CD14-positive monocyte (primary cell): ENCODE measurements at regions not wholly inside any gene's neighbourhood (a gene's known extent, or its start where the extent isn't known, plus 50 kb on each side); places are given as distances from the start of the nearest gene placed in this dataset.

Experiments used
- DNase-seq, 3 donors: peaks; one replicate each; pipeline ENCODE4 v3.0.0-alpha.2; 2011 to 2022
- H2AFZ ChIP-seq: 2 replicates; pipeline ENCODE4 v1.6.0; 2012; ENCODE audit warnings: mild to moderate bottlenecking, low read depth, low read length, inconsistent platforms; ENCODE audit not compliant: insufficient read depth, poor library complexity, severe bottlenecking
- H3K27ac ChIP-seq, 2 donors: 1 replicate in 1 of 2; 2 replicates in 1 of 2; pipeline ENCODE4 v1.5.1; 2012 to 2013; ENCODE audit warnings: low read length in 2 of 2, control low read depth in 1 of 2, inconsistent platforms in 1 of 2, low read depth in 1 of 2, mild to moderate bottlenecking in 1 of 2
- H3K27me3 ChIP-seq, 2 donors: one replicate each; pipeline versions ENCODE4 v1.6.0 to v1.6.1; 2011 to 2013; ENCODE audit warnings: low read length in 2 of 2; ENCODE audit not compliant: control insufficient read depth in 2 of 2, insufficient read depth in 2 of 2
- H3K36me3 ChIP-seq, 2 donors: replicated peaks in 1 of 2; 1 replicate in 1 of 2; 2 replicates in 1 of 2; pipeline versions ENCODE4 v1.5.1 to v1.6.1; 2012 to 2013; ENCODE audit warnings: low read length in 2 of 2, control low read depth in 1 of 2, inconsistent platforms in 1 of 2, mild to moderate bottlenecking in 1 of 2; ENCODE audit not compliant: insufficient read depth in 2 of 2, control insufficient read depth in 1 of 2
- H3K4me1 ChIP-seq, 2 donors: 1 replicate in 1 of 2; 2 replicates in 1 of 2; pipeline versions ENCODE4 v1.5.1 to v1.6.1; 2012 to 2013; ENCODE audit warnings: low read length in 2 of 2, control low read depth in 1 of 2, inconsistent platforms in 1 of 2, mild to moderate bottlenecking in 1 of 2, moderate library complexity in 1 of 2; ENCODE audit not compliant: insufficient read depth in 2 of 2, control insufficient read depth in 1 of 2
- H3K4me2 ChIP-seq: replicated peaks from 2 replicates; pipeline ENCODE3; 2012; ENCODE audit warnings: low read length, moderate library complexity, mild to moderate bottlenecking; ENCODE audit not compliant: poor library complexity, severe bottlenecking; ENCODE audit errors: extremely low read depth
- H3K4me3 ChIP-seq, 3 experiments: fragments of 200-600 bp in 1 of 3; sonication (generic) in 1 of 3; replicated peaks in 1 of 3; 1 replicate in 2 of 3; 2 replicates in 1 of 3; pipeline ENCODE4 v1.5.1; 2011 to 2013; ENCODE audit warnings: low read length in 3 of 3, mild to moderate bottlenecking in 3 of 3, control low read depth in 2 of 3, low read depth in 2 of 3, inconsistent platforms in 1 of 3, moderate library complexity in 1 of 3
- H3K79me2 ChIP-seq: 2 replicates; pipeline ENCODE4 v1.6.0; 2012; ENCODE audit warnings: mild to moderate bottlenecking, control low read depth, inconsistent platforms, low read length, moderate library complexity; ENCODE audit not compliant: insufficient read depth
- H3K9ac ChIP-seq: 2 replicates; pipeline ENCODE4 v1.6.0; 2017; ENCODE audit warnings: low read length, mild to moderate bottlenecking; ENCODE audit not compliant: insufficient read depth, poor library complexity, severe bottlenecking
- H3K9me3 ChIP-seq, 2 donors: replicated peaks in 1 of 2; 1 replicate in 1 of 2; 2 replicates in 1 of 2; pipeline versions ENCODE4 v1.5.1 to v1.6.1; 2012 to 2013; ENCODE audit warnings: low read length in 2 of 2, control low read depth in 1 of 2; ENCODE audit not compliant: control insufficient read depth in 1 of 2, insufficient read depth in 1 of 2
- H4K20me1 ChIP-seq: 2 replicates; pipeline ENCODE4 v1.6.0; 2012; ENCODE audit warnings: mild to moderate bottlenecking, low read length, control low read depth, moderate library complexity; ENCODE audit not compliant: insufficient read depth
- H3K27ac Mint-ChIP-seq, 7 donors: one replicate each; pipeline ENCODE4 v1.8.0; 2020; ENCODE audit warnings: mild to moderate bottlenecking in 7 of 7, mixed read lengths in 7 of 7, moderate library complexity in 6 of 7, inconsistent platforms in 2 of 7
- H3K27me3 Mint-ChIP-seq, 3 donors: one replicate each; pipeline ENCODE4 v1.8.0; 2021 to 2022; ENCODE audit warnings: low read depth in 3 of 3, mild to moderate bottlenecking in 3 of 3, mixed read lengths in 3 of 3, moderate library complexity in 3 of 3, inconsistent platforms in 1 of 3
- H3K36me3 Mint-ChIP-seq, 2 donors: one replicate each; pipeline ENCODE4 v1.8.0; 2020; ENCODE audit warnings: mixed read lengths in 2 of 2, inconsistent platforms in 1 of 2, mild to moderate bottlenecking in 1 of 2
- H3K4me1 Mint-ChIP-seq: one replicate; pipeline ENCODE4 v1.8.0; 2020; ENCODE audit warnings: mild to moderate bottlenecking, mixed read lengths
- H3K4me3 Mint-ChIP-seq, 2 donors: one replicate each; pipeline ENCODE4 v1.8.0; 2020; ENCODE audit warnings: mild to moderate bottlenecking in 2 of 2, mixed read lengths in 2 of 2, moderate library complexity in 1 of 2
- H3K9me3 Mint-ChIP-seq, 7 donors: one replicate each; pipeline ENCODE4 v1.8.0; 2020 to 2022; ENCODE audit warnings: mixed read lengths in 7 of 7, mild to moderate bottlenecking in 6 of 7, moderate library complexity in 6 of 7, inconsistent platforms in 2 of 7
- WGBS: methylation state at CpG from one replicate; pipeline ENCODE4 v1.1.5; 2013; ENCODE audit warnings: missing lambda C conversion rate; ENCODE audit not compliant: insufficient coverage; 5-methylcytosine and 5-hydroxymethylcytosine counted together
- intact Hi-C, 2 donors: fragments of 100-400 bp; cut with micrococcal nuclease; formaldehyde crosslinking; loops; one replicate each; pipeline versions ENCODE4 v1.15.0 to v1.15.1; 2023
- TF ChIP-seq, protein P1 (sequence below): fragments of 200-600 bp; IDR thresholded peaks from one replicate; pipeline ENCODE4 v1.8.0; 2022; ENCODE audit warnings: antibody characterized with exemption, mild to moderate bottlenecking

DNA sequence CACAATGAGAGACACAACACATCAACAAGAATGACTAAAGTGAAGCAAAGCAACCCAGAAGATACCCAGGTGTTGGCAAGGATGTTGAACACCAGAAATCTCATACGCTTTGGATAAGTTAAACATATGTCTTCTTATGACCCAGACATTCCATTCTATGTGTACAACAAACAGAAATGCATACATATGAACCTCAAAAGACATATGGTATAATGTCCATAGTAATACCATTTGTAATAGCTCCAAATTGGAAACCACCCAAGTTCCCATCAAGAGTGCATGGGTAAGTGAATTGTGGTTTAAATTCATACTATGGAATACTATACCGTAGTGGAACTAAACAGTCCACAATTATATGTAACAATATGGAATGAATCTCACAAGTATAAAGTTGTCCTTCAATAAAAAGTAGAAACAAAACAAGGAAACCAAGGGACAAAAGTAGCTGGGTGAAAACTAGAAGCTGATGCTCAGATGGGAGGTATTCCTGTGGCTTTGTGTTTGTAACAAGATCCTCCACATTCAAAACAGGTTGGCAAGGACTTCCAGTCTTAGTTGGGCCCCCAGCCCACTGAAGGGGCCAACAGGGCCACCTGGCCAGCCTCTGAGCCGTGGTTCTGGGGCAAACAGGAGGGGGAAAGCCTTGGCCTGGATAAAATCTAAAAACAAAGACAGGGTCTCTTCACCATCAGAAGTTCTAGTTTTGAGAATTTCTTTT lies 171.8 kb upstream of the PITX1 start:
- TF ChIP-seq, protein P1, sequence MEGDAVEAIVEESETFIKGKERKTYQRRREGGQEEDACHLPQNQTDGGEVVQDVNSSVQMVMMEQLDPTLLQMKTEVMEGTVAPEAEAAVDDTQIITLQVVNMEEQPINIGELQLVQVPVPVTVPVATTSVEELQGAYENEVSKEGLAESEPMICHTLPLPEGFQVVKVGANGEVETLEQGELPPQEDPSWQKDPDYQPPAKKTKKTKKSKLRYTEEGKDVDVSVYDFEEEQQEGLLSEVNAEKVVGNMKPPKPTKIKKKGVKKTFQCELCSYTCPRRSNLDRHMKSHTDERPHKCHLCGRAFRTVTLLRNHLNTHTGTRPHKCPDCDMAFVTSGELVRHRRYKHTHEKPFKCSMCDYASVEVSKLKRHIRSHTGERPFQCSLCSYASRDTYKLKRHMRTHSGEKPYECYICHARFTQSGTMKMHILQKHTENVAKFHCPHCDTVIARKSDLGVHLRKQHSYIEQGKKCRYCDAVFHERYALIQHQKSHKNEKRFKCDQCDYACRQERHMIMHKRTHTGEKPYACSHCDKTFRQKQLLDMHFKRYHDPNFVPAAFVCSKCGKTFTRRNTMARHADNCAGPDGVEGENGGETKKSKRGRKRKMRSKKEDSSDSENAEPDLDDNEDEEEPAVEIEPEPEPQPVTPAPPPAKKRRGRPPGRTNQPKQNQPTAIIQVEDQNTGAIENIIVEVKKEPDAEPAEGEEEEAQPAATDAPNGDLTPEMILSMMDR: no peak
- Histone ChIP-seq H3K4me3 (no peak overlapping the region), H3K27me3 (peaks cover 6 to 10% of the 10 kb centered on the region in 2 donors), H3K4me2 (no peak overlapping the region), H4K20me1 (no peaks in the 10 kb centered on the region), H3K4me1 (peaks cover 0 to 1% of the 10 kb centered on the region in 2 donors), H3K36me3 (no peaks in the 10 kb centered on the region), H2AFZ (no peak overlapping the region), H3K9me3 (peaks cover 0 to 6% of the 10 kb centered on the region in 2 donors), H3K9ac (no peak overlapping the region), H3K27ac (no peak overlapping the region), H3K79me2 (no peaks in the 10 kb centered on the region)
- Mint-ChIP-seq H3K4me3 (no peak overlapping the region), H3K4me1 (no peaks in the 10 kb centered on the region), H3K27ac (no peak overlapping the region), H3K9me3 (peaks cover 5 to 12% (median 11%) of the 10 kb centered on the region in 7 donors), H3K27me3 (peaks cover 7 to 10% (median 9%) of the 10 kb centered on the region in 3 donors), H3K36me3 (no peaks in the 10 kb centered on the region)
- intact Hi-C loops: no loop called here
- no CpG with 5 or more reads among the region's 3 CpGs for WGBS
- DNase-seq: no peak

DNA sequence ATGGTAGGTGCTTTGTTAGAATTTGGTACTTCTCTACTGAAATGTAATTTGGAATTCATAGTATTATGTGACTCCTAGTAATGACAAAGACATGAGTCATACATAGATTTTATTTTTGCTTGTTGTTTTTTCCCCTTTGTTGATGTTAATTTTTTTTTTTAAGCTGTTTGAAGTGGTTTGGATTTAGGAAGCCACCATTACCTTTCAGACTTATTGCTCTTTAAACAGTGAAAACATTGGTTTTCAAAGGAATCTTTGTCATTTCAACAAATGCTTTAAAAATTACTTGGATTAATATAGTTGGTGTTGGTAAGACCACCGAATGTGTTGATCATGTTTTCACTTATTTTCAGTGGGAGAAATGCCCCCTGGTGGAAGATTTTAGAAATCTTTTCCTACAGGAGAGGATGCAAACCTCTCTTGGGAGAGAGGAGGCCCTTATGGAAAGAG lies 170.1 kb upstream of the PITX1 start:
- H3K4me1 Mint-ChIP-seq: no peaks in the 10 kb centered on the region
- Histone ChIP-seq H3K4me1 (no peaks in the 10 kb centered on the region), H3K27ac (no peak overlapping the region), H3K4me2 (no peak overlapping the region), H3K9me3 (peaks cover 0 to 6% of the 10 kb centered on the region in 2 donors), H3K9ac (no peak overlapping the region), H3K4me3 (no peak overlapping the region), H3K27me3 (peaks cover 9 to 13% of the 10 kb centered on the region in 2 donors), H2AFZ (no peak overlapping the region), H3K79me2 (no peaks in the 10 kb centered on the region), H3K36me3 (no peaks in the 10 kb centered on the region), H4K20me1 (no peaks in the 10 kb centered on the region)
- 80% methylated on average over 1 of the region's 1 CpG for WGBS
- H3K27ac Mint-ChIP-seq: no peak overlapping the region
- intact Hi-C loops: no loop called here
- H3K27me3 Mint-ChIP-seq: peaks cover 6 to 21% (median 15%) of the 10 kb centered on the region in 3 donors
- H3K9me3 Mint-ChIP-seq: peaks cover 5 to 12% (median 11%) of the 10 kb centered on the region in 7 donors
- H3K4me3 Mint-ChIP-seq: no peak overlapping the region
- DNase-seq: no peak
- no peaks in the 10 kb centered on the region for H3K36me3 Mint-ChIP-seq
- TF ChIP-seq, protein P1: no peak
